ENCODE measurements at regions not wholly inside any gene's neighbourhood (a gene's known extent, or its start where the extent isn't known, plus 50 kb on each side); places are given as distances from the start of the nearest gene placed in this dataset.
A peak's percentile ranks its signal among the peaks of the same experiment; 100 is the strongest.

GRCh38 chr5:61916621-61917620 is 389.1 kb upstream of the KIF2A start:
- no peak for DNase-seq

- DNase-seq = no peak
Measured at GRCh38 chr5:61918611-61919010, 387.4 kb upstream of the KIF2A start.

GRCh38 chr5:61919920-61920319 is 386.1 kb upstream of the KIF2A start:
- peak; percentile 87 for DNase-seq

DNA sequence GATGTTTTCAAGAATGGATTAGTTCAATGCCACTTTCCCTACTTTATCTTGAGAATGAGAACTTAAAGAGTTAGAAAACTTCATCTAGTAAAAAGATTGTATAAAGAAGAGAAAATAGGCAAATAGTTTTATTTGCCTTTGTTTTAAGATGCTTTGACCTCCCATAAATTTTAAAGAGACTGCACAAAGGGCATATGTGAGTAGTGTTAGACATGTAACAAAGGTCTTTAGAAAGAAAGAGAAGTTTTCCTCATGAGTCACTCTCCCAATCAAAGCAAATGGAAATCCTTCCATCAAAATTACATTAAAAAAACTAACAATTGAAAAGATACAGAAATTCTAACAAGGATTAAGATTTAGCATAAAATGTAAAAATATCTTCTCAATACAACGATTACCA is 381.8 kb upstream of the KIF2A start:
- no peak for DNase-seq

GRCh38 chr5:61926911-61927310 is 379.1 kb upstream of the KIF2A start:
- no peak for DNase-seq

DNA sequence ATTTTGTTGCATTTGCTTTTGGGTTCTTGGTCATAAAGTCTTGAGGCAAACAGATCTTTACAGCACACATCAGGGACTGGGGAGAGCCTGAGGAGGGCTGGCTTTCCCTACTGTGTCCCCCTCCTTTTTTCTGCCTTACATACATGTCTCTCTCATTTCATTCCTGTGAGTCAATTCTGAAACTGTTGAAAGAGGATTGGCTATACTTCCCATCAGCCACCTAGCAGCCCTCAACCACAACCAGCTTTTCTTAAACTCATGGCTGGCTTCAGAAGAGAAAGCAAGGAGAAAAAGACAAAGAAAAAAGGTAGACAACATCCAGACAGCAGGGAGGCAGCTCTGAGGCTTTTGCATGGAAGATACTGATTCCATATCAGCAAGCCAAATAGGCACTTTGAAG is 374.8 kb upstream of the KIF2A start:
- DNase-seq = no peak

DNA sequence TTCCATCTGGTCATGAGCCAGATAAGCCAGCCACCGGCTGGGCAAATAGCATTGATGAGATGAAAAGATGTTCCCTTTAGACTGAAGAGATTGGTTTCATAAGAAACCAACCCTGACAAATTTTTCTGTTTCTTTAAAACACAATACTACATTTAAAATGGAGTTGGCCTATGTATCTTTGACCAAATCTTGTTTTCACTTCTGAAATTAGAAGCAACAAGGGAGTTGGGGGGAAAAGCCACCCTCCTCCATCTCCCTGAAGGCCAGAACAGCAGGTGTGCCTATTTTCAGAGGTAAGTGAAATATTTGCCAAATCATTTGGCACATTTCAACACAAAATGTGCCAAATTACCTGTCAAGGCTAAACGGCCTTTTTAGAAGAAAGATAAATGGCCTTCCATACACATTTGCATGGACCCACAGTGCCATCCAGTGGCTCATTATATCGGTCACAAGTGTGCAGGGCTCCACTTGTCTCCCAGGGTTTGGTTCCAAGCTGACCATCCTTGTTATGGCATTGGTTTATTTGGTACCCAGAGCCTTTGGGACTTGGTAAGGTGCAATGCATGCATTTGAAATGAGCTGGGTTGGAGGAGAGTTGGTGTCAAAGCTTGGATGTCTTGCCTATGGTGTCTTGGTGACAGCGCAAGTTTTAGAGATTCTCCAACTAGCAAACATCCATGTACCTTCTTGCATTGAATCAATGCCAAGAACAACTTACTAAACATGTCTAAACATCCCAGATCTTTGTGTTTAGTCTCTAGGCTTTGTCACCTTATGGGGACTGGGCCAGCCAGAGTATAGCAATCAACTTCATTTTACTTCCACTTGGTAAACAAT is 372.0 kb upstream of the KIF2A start:
- DNase-seq = peak; percentile 86

GRCh38 chr5:61941637-61942036 is 364.4 kb upstream of the KIF2A start:
- no peak for DNase-seq

DNA sequence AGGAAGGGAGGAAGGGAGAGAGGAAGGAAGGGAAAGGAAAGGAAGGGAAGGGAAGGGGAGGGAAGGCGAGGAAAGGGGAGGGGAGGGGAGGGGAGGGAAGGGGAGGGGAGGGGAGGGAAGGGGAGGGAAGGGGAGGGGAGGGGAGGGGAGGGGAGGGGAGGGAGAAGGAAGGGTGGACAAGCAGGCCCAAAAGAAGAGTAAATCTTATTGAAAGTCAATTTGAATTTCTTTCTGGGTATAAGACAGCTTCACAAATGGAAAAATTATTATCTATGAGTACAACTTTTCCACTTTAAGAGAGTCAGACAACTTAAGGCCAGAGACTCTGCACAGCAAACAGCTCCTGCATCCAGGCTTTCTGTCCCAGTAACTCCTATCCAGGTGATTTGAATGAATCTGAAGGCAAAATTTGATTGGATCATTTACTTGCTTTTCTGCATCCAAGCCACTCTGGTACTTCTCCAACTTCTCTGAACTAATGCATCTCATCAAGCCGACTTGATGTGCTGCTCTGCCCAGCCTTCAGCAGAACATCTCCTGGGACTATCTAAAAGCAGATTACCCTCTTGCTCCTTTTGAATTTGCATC is 363.4 kb upstream of the KIF2A start:
- no peak for DNase-seq

- DNase-seq = no peak
Measured at GRCh38 chr5:61943713-61944112, 362.3 kb upstream of the KIF2A start.

DNA sequence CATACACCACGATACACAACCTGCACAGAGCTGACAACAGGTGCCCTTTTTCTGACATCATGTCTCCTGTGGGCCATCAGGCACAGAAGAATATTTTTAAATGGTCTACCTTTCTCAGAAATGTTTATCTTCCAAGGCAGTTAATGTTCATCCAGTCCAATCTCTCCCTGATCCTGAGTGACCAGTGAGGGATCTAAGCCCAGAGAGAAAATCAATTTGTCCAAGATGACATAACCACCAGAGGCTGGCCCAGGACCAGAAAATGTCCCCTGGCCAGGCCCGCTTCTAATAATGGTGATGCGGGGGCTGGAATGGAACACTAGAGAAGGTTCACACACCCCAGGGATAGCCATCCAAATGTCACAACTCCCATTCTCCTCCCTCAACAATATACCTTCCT is 357.9 kb upstream of the KIF2A start:
- DNase-seq = no peak

GRCh38 chr5:61949054-61949678 is 356.8 kb upstream of the KIF2A start:
- no peak for DNase-seq

DNA sequence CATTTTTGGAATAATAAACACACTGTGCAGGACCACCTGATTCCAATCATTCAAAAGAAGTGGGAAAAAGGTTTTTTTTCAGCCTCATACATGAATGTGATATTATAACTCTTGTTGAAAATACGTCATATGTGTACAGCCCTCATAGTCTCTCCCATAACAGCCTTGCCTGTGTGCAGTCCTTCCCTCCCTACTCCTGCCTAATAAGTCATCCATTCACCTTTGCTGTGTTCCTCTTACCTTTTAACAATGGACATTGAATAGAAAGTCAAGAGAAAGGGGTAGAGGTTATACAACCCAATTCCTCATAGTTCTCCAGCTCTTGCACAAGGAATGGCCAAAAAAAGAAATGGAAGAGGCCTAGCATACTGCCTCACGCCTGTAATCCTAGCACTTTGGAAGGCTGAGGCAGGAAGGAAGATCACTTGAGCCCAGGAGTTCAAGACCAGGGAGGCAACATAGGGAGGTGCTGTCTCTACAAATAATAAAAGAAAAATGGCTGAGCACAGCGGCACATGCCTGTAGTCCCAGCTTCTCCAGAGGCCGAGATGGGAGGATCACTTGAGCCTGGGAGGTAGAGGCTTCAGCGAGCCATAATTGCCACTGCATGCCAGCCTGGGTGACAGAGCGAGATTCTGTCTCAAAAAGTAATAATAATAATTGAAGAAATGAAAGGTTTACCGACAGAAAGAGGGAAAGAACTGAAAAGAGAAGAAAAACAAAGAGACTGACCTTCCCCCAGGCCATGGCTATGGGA is 356.1 kb upstream of the KIF2A start:
- no peak for DNase-seq

- no peak for DNase-seq
Measured at GRCh38 chr5:61951295-61951694, 354.7 kb upstream of the KIF2A start.

GRCh38 chr5:61953913-61954312 is 352.1 kb upstream of the KIF2A start:
- DNase-seq = no peak

GRCh38 chr5:61964201-61964600 is 341.8 kb upstream of the KIF2A start:
- no peak for DNase-seq

DNA sequence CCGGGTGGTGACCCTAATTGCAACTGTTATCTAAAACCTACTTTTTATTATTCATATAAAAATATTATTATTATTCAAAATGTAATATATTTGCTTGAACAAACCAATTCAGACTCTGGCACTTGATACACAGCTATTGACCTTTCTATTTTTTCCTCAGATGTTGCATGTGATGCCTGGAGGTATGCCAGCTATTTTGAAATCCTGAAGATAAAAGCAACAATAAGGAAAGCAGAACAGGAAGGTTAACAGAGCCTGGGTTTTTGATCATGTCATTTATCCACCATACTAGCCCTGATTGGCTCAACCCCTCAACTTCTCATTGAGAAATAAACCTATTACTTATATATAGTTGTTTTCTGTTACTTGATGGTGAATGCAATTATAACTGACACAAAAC is 340.9 kb upstream of the KIF2A start:
- no peak for DNase-seq

DNA sequence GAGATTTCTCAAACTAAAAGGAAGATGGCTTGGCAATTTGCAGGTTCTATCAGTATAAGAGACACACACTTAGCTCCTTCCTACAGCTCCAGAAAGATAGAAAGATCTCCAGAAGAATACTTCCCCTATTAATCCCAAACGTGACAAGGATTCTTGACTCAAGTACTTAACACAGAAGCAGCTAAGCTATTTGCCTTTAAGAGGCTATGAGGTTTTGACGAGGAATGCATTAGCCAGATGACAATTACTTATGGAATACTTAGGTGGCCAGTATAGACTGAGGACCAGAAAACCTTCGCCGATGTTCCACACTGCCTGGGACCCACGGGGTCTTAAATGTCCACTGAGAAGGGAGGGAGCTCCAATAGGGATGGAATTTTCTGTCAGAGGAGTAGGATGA is 340.5 kb upstream of the KIF2A start:
- DNase-seq = no peak

DNA sequence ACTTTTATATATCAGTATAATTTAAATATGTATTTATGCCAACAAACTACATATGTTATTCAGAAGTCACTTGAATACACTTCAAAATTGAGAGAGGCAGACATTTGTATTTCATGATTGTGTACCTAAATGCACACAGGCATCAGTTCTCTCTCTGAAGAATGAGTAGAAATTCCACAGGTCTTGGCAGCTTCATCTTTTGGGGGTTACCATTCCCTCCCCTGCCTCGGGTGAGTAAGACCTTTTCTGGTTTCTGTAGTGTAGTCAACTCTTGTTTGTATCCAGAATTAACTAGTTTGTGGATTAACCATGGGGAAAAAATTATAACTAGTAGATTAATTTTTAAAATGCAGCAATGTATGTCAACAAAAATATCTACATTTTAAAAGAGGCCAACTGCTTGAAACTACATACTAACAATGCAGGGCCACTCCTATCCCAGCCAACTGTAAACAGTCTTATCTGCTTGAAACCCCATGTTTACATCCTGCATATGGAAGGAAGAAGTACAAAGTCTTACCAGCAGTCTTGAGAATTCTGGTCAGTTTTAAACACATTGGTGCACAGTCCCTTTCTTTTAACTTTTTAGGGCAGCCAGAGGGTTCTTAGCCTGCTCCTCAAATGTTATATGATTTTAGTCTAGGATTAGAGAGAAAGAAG is 339.6 kb upstream of the KIF2A start:
- no peak for DNase-seq

- DNase-seq = no peak
Measured at GRCh38 chr5:61966997-61967396, 339.0 kb upstream of the KIF2A start.

DNA sequence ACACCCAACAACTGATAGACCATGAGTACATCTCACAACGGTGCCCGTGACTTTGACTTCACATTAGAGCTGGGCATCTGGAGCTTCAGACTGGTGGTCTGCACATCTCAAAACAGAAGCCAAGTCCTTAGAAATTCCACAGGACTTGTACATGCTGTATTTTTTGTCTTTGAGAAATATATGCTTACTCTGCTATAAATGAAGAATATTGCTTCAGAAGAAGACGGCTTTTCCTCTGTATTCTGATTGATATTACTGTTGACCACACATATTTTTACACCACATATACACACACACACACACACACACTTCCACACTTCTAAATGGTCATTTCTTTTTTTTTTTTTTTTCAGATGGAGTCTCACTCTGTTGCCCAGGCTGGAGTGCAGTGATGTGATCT is 338.3 kb upstream of the KIF2A start:
- DNase-seq = no peak

DNA sequence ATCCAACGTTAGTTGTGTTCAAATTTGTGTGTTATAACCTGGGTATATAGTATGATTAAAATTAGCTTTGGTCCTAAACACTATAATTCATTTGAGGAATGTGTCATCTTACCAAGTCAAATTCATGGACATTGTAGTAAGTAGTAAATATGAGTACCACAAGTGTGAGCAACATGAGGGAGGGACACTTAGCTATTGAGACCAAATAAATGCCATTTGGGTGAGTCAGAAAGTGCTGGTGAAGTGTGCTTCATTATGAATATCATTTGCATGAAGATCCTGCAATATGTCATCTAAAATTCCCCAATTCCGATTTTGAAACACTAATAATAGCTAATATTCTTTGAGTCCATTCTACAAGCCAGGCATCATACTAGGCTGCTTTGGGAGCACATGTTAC is 336.7 kb upstream of the KIF2A start:
- DNase-seq = no peak
